ENCODE measurements at regions not wholly inside any gene's neighbourhood (a gene's known extent, or its start where the extent isn't known, plus 50 kb on each side); places are given as distances from the start of the nearest gene placed in this dataset.

DNA sequence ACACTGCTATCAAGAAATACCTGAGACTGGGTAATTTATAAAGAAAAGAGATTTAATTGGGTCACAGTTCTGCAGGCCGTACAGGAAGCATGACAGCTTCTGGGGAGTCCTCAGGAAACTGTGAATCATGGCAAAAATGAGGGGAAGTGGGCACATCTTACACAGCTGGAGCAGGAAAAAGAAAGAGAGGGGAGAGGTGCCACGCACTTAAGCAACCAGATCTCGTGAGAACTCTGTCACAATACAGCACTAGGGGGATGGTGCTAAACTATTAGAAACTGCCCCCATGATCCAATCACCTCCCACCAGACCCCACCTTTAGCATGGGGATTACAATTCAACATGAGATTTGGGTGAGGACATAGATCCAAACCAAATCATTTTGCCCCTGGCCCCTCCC, 105.5 kb upstream of the CPLX2 start:
- TF ChIP-seq GATA2 (IDR thresholded peaks at IDR 0.05; ENCODE audit: low read depth, low read length) = no peak
- TF ChIP-seq GATA3 (IDR thresholded peaks at IDR 0.05; ENCODE audit: low read depth, low read length) = no peak
